ENCODE measurements at regions not wholly inside any gene's neighbourhood (a gene's known extent, or its start where the extent isn't known, plus 50 kb on each side); places are given as distances from the start of the nearest gene placed in this dataset.

- peak; percentile 29 for DNase-seq
These were observed 61.6 kb upstream of the HS3ST5 start for GRCh38 chr6:114404339-114404955.

- peak; percentile 32 for DNase-seq
These were observed 61.0 kb upstream of the HS3ST5 start for GRCh38 chr6:114403858-114404257.

GRCh38 chr6:114398481-114398880 lies 55.7 kb upstream of the HS3ST5 start:
- no peak for DNase-seq
